NB4 (cell line): ENCODE measurements at regions not wholly inside any gene's neighbourhood (a gene's known extent, or its start where the extent isn't known, plus 50 kb on each side); places are given as distances from the start of the nearest gene placed in this dataset.

ENCODE experiments used
- DNase-seq: peaks from one replicate; pipeline ENCODE4 v3.0.0; 2010; ENCODE audit warnings: low read depth
- H3K4me3 ChIP-seq: one replicate; pipeline ENCODE4 v1.5.1; 2011; ENCODE audit warnings: mild to moderate bottlenecking, low read depth, low read length, moderate library complexity
- MAX ChIP-seq: IDR thresholded peaks from 2 replicates; pipeline ENCODE4 v1.6.1; 2011; ENCODE audit warnings: low read depth, low read length
- MYC ChIP-seq: IDR thresholded peaks from 2 replicates; pipeline ENCODE4 v1.6.1; 2011; ENCODE audit warnings: low read depth, low read length
- POLR2A ChIP-seq: IDR thresholded peaks from 2 replicates; pipeline ENCODE4 v1.6.1; 2011; ENCODE audit warnings: mild to moderate bottlenecking; ENCODE audit not compliant: insufficient read length; ENCODE audit errors: extremely low read depth
- TF ChIP-seq, protein P1 (sequence below): IDR thresholded peaks from one replicate; pipeline ENCODE4 v1.5.1; 2012; ENCODE audit warnings: low read depth, low read length

- TF ChIP-seq, protein P1, sequence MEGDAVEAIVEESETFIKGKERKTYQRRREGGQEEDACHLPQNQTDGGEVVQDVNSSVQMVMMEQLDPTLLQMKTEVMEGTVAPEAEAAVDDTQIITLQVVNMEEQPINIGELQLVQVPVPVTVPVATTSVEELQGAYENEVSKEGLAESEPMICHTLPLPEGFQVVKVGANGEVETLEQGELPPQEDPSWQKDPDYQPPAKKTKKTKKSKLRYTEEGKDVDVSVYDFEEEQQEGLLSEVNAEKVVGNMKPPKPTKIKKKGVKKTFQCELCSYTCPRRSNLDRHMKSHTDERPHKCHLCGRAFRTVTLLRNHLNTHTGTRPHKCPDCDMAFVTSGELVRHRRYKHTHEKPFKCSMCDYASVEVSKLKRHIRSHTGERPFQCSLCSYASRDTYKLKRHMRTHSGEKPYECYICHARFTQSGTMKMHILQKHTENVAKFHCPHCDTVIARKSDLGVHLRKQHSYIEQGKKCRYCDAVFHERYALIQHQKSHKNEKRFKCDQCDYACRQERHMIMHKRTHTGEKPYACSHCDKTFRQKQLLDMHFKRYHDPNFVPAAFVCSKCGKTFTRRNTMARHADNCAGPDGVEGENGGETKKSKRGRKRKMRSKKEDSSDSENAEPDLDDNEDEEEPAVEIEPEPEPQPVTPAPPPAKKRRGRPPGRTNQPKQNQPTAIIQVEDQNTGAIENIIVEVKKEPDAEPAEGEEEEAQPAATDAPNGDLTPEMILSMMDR = no peak
- TF ChIP-seq POLR2A = no peak
- TF ChIP-seq MYC = peak; percentile 23; the same call in 1 of the 2 replicates
- peak; percentile 42; the same call in 1 of the 2 replicates for TF ChIP-seq MAX
- no peak overlapping the region for H3K4me3 ChIP-seq
- peak; percentile 52 for DNase-seq
Measured at GRCh38 chr10:9302140-9302746, 1247.8 kb downstream of the GATA3 start.

DNA sequence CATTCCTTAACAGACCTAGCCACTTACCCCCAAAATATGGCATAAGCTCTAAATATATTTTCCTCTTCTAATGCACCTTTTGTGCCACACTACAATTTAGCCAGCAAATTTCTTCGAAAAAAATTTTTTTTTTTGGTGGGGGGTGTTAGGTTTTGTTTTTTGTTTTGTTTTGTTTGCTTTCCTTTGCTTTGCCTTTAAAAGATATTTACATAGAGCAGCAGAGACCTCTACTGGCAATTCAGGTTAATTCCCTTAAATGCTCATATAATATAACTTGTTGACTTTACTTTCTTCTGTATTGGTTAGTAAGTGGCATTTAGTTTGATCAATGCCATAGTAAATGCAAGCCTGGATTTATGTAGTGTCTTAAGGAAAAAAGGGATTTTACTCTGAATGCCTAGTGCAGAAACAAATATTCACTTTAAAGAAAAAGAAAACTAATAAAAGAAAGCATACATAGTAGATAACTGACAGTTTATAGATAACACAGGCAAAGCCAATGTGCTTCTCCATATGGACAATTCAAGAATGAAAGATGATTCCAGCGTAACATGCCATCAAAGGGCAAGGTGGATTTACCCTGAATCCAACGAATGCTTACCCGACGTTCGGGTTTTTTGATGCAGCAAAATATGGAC lies 1250.6 kb downstream of the GATA3 start:
- no peak overlapping the region for H3K4me3 ChIP-seq
- TF ChIP-seq, protein P1 = peak; percentile 11
- no peak for TF ChIP-seq MYC
- DNase-seq = peak; percentile 11

DNA sequence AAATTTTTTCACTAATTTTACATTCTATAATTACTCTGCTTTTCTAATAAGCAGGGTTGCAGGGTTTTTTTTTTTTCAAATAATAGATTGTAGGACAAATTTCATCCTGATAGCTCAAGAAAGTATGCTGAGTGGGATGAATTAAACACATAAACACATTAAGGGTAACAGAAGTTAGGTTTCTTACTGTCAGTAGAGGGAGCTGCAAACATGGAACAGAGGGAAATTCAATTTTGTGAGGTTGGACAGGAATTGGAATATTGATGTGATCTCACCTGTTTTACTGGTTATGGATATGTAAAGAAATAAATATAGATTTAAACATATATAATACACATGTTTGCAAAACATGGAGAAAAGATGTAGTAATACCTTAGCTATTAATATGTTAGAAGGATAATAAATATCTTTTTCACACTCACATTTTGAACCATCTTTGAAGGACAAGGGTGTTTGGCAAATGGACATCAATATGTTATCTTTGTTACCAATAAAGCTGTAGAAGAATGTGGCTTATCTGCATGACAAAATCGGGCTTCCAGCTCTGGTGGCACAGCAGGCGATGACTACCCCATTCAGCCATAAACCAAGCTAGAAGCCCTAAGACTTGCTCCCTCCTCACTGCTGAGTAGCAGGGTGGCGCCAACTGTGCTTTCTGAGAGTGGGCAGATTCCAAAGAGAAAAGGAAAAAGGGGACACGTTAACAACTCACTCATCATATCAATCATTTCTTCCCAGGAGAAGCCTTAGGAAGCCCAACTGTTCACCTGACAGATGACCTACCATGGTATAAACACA lies 1257.4 kb downstream of the GATA3 start:
- TF ChIP-seq, protein P1 = peak; percentile 3
- no peak for TF ChIP-seq MAX
- DNase-seq = no peak
- H3K4me3 ChIP-seq = no peak overlapping the region

- DNase-seq = no peak
- no peak for TF ChIP-seq MAX
- TF ChIP-seq POLR2A = no peak
- no peak for TF ChIP-seq MYC
- TF ChIP-seq, protein P1 = no peak
- H3K4me3 ChIP-seq = no peak overlapping the region
Measured at GRCh38 chr10:9315292-9315691, 1260.8 kb downstream of the GATA3 start.

DNA sequence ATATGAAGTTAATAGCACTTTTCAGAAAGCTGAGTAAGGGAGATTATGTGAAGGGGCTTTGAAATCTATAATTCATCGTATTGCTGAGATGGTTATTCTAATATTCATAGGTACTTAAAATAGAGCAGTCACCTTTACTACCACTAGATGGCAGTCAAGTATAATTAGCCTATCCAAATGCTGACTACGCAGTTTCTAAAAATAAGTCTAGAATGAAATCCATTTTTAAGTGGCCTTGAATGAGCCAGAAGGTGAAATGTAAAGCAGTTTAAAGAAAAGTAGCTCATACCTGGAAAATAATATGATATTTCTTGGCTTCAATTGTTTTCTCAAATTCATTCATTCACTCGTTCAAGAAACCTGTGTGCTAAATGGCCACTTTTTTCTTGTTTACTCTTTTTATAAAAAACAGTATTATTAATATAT lies 1277.1 kb downstream of the GATA3 start:
- no peak for TF ChIP-seq MYC
- TF ChIP-seq, protein P1 = peak; percentile 36
- TF ChIP-seq POLR2A = no peak
- peak; percentile 38 for DNase-seq
- H3K4me3 ChIP-seq = no peak overlapping the region
